Mammary epithelial cell (primary cell): ENCODE measurements at regions not wholly inside any gene's neighbourhood (a gene's known extent, or its start where the extent isn't known, plus 50 kb on each side); places are given as distances from the start of the nearest gene placed in this dataset.

Experiments
- CTCF ChIP-seq, 2 donors: IDR thresholded peaks in 1 of 2; conservative IDR thresholded peaks in 1 of 2; 2 replicates each; pipeline ENCODE4 v1.5.1; 2011 to 2012; ENCODE audit warnings: inconsistent platforms in 2 of 2, low read length in 2 of 2, mild to moderate bottlenecking in 2 of 2, control low read depth in 1 of 2, low read depth in 1 of 2; ENCODE audit not compliant: insufficient read depth in 1 of 2; ENCODE audit errors: extremely low read depth in 1 of 2
- EZH2 ChIP-seq: IDR thresholded peaks from 2 replicates; pipeline ENCODE4 v1.6.1; 2012; ENCODE audit warnings: low read length, inconsistent platforms, borderline replicate concordance

GRCh38 chr16:52976539-52977167, 76.0 kb downstream of the CHD9NB start:
- TF ChIP-seq EZH2 (no peak), CTCF (conservative IDR thresholded peaks at IDR 0.05 in 1 of 2, IDR thresholded peaks at IDR 0.05 in 1 of 2; ENCODE audit: extremely low read depth in 1 of 2, insufficient read depth in 1 of 2, low read depth in 1 of 2, low read length in 2 of 2) (peak; percentile 59 to 75)
